Erythroblast (primary cell): ENCODE measurements at regions not wholly inside any gene's neighbourhood (a gene's known extent, or its start where the extent isn't known, plus 50 kb on each side); places are given as distances from the start of the nearest gene placed in this dataset.

ENCODE experiments used
- GATA1 ChIP-seq: IDR thresholded peaks from 2 replicates; pipeline ENCODE4 v1.6.1; 2011; ENCODE audit warnings: low read depth, mild to moderate bottlenecking, control low read depth, low read length, moderate library complexity
- POLR2A ChIP-seq: IDR thresholded peaks from 2 replicates; pipeline ENCODE4 v1.6.1; 2011; ENCODE audit warnings: mild to moderate bottlenecking, low read length

DNA sequence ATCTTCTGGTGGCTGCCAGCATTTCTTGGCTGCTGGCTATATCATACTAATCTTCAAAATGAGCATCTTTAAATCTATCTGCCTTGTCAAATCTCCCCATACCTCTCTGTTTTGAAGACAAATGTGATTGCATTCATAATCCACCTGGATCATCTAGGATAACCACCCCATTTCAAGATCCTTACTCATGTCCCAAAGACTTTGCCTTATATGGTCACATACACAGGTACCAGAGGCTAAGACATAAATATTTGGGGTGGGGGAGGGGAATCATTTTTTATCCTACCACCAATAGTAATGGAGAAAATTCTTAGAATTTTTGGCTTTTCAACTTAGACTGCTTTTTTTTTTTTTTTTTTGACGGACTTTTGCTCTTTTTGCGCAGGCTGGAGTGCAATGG lies 970.8 kb downstream of the PLOD2 start:
- TF ChIP-seq POLR2A (no peak), GATA1 (no peak)
